ENCODE measurements at regions not wholly inside any gene's neighbourhood (a gene's known extent, or its start where the extent isn't known, plus 50 kb on each side); places are given as distances from the start of the nearest gene placed in this dataset.
A peak's percentile ranks its signal among the peaks of the same experiment; 100 is the strongest.
"Not testable (repeated sequence)": the region's sequence is repeated elsewhere in the genome, so short reads cannot be mapped to it uniquely, and the experiment has no call there.

- Mint-ChIP-seq H3K4me3 (no peak overlapping the region), H3K4me1 (no peaks in the 10 kb centered on the region), H3K27me3 (ENCODE audit: low read depth in 3 of 3) (peaks cover 0 to 16% (median 2%) of the 10 kb centered on the region in 3 donors), H3K27ac (no peak overlapping the region), H3K9me3 (peaks cover 0 to 2% (median 0%) of the 10 kb centered on the region in 6 donors), H3K36me3 (no peaks in the 10 kb centered on the region)
- no peak for DNase-seq
These were observed 137.5 kb downstream of the FAM76B start for GRCh38 chr11:95652002-95652472.

DNA sequence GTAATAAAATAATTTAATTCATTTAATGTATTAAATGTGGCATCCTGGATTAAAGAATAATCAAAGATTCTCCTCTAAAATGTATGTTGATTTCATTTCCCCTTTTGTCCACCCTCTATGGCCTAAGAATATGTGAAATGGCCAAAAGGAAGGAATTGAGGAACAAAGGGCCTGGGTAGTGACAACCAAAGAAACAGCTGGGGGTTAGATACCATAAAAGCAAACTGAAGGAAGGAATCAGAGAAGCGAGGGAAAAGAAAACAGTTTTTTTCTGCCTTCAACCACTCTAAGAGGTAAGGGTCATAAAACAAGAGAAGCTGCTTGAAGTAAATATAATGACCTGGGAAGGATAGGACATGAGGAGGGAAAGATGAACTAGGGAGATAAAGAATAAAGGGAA, 139.3 kb downstream of the FAM76B start:
- no peak overlapping the region for H3K4me3 Mint-ChIP-seq
- no peaks in the 10 kb centered on the region for H3K36me3 Mint-ChIP-seq
- no peaks in the 10 kb centered on the region for H3K9me3 Mint-ChIP-seq
- H3K27me3 Mint-ChIP-seq (ENCODE audit: low read depth in 3 of 3), result peaks cover 2 to 16% (median 2%) of the 10 kb centered on the region in 3 donors
- H3K27ac Mint-ChIP-seq, result no peak overlapping the region
- DNase-seq, result no peak
- H3K4me1 Mint-ChIP-seq, result no peaks in the 10 kb centered on the region

- no peak for DNase-seq
- no peak overlapping the region for H3K27ac Mint-ChIP-seq
- peaks cover 2 to 18% (median 2%) of the 10 kb centered on the region in 3 donors for H3K27me3 Mint-ChIP-seq (ENCODE audit: low read depth in 3 of 3)
- H3K36me3 Mint-ChIP-seq, result no peaks in the 10 kb centered on the region
- no peak overlapping the region for H3K4me3 Mint-ChIP-seq
- no peaks in the 10 kb centered on the region for H3K4me1 Mint-ChIP-seq
- H3K9me3 Mint-ChIP-seq, result no peaks in the 10 kb centered on the region
These were observed 141.7 kb downstream of the FAM76B start for GRCh38 chr11:95647871-95648270.

- H3K36me3 Mint-ChIP-seq, result no peaks in the 10 kb centered on the region
- DNase-seq, result no peak
- no peak overlapping the region for H3K4me3 Mint-ChIP-seq
- H3K9me3 Mint-ChIP-seq, result no peaks in the 10 kb centered on the region
- no peaks in the 10 kb centered on the region for H3K4me1 Mint-ChIP-seq
- peaks cover 2 to 19% (median 2%) of the 10 kb centered on the region in 3 donors for H3K27me3 Mint-ChIP-seq (ENCODE audit: low read depth in 3 of 3)
- H3K27ac Mint-ChIP-seq, result no peak overlapping the region
These were observed 142.2 kb downstream of the FAM76B start for GRCh38 chr11:95647355-95647754.

DNA sequence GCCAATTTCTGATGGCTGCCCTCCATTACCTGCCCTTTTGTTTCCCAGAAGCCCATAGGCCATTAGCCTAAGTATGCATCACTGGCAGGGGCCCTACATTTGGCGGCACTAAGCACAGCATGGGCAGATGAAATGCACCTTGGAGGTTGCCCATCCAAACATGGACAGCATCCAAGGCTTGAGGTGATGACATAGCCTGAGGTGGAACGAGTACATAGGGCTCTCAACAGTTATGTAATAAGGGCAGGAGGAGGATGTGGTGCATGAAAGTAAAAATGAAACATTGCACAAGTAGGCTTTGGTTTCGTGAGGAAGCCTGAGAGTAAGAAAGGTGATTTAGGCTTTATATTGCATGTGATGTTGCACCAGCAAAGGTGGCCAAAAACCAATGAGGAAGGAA, 148.1 kb downstream of the FAM76B start:
- H3K27me3 Mint-ChIP-seq (ENCODE audit: low read depth in 3 of 3), result peaks cover 0 to 7% (median 0%) of the 10 kb centered on the region in 3 donors
- H3K36me3 Mint-ChIP-seq, result no peaks in the 10 kb centered on the region
- DNase-seq, result peak in 1 of 3 donors; percentile 7
- H3K9me3 Mint-ChIP-seq, result no peaks in the 10 kb centered on the region
- H3K27ac Mint-ChIP-seq, result peak overlapping the region in 2 of 6 donors; percentile 5 to 57
- H3K4me3 Mint-ChIP-seq, result no peak overlapping the region
- H3K4me1 Mint-ChIP-seq, result peaks cover 6 to 9% of the 10 kb centered on the region in 2 donors

GRCh38 chr11:95638501-95638900, 151.1 kb downstream of the FAM76B start:
- no peak overlapping the region for H3K4me3 Mint-ChIP-seq
- H3K27ac Mint-ChIP-seq, result no peak overlapping the region
- DNase-seq, result no peak
- H3K4me1 Mint-ChIP-seq, result peaks cover 6 to 9% of the 10 kb centered on the region in 2 donors
- H3K36me3 Mint-ChIP-seq, result no peaks in the 10 kb centered on the region
- no peaks in the 10 kb centered on the region for H3K9me3 Mint-ChIP-seq
- peaks cover 0 to 4% (median 0%) of the 10 kb centered on the region in 3 donors for H3K27me3 Mint-ChIP-seq (ENCODE audit: low read depth in 3 of 3)

- peaks cover 0 to 3% (median 0%) of the 10 kb centered on the region in 3 donors for H3K27me3 Mint-ChIP-seq (ENCODE audit: low read depth in 3 of 3)
- H3K4me1 Mint-ChIP-seq, result no peaks in the 10 kb centered on the region
- no peaks in the 10 kb centered on the region for H3K36me3 Mint-ChIP-seq
- no peak overlapping the region for H3K4me3 Mint-ChIP-seq
- peaks cover 0 to 3% (median 0%) of the 10 kb centered on the region in 6 donors for H3K9me3 Mint-ChIP-seq
- H3K27ac Mint-ChIP-seq, result no peak overlapping the region
- DNase-seq, result no peak
These were observed 164.2 kb downstream of the FAM76B start for GRCh38 chr11:95625164-95625900.

- Mint-ChIP-seq H3K9me3 (peaks cover 0 to 6% (median 0%) of the 10 kb centered on the region in 6 donors), H3K4me1 (no peaks in the 10 kb centered on the region), H3K27ac (no peak overlapping the region), H3K4me3 (no peak overlapping the region), H3K36me3 (no peaks in the 10 kb centered on the region), H3K27me3 (ENCODE audit: low read depth in 3 of 3) (peaks cover 2 to 4% (median 3%) of the 10 kb centered on the region in 3 donors)
- DNase-seq, result no peak
These were observed 173.3 kb downstream of the FAM76B start for GRCh38 chr11:95616256-95616804.

GRCh38 chr11:95611827-95612226, 177.8 kb downstream of the FAM76B start:
- Mint-ChIP-seq H3K9me3 (peaks cover 0 to 2% (median 0%) of the 10 kb centered on the region in 6 donors), H3K27ac (no peak overlapping the region), H3K4me1 (no peaks in the 10 kb centered on the region), H3K4me3 (no peak overlapping the region), H3K36me3 (no peaks in the 10 kb centered on the region), H3K27me3 (ENCODE audit: low read depth in 3 of 3) (peaks cover 0 to 2% (median 2%) of the 10 kb centered on the region in 3 donors)
- DNase-seq, result no peak

DNA sequence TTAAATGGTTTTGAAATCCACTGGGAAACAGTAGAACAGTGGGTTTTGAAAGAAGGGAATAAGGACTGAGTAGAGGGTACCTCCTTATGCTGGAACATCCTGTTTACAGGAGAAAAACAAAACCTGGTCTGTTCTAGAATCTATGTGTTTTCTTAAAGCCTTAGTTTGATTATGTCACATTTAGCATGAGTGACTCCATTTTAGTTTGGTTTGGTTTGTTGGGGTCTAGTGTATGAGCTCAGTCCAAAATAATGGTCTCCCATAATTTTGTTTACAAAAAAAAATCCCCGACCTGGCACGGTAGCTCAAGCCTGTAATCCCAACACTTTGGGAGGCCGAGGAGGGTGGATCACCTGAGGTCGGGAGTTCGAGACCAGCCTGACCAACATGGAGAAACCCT, 179.4 kb downstream of the FAM76B start:
- H3K4me1 Mint-ChIP-seq, DNase-seq, H3K4me3 Mint-ChIP-seq: not testable (repeated sequence)

DNA sequence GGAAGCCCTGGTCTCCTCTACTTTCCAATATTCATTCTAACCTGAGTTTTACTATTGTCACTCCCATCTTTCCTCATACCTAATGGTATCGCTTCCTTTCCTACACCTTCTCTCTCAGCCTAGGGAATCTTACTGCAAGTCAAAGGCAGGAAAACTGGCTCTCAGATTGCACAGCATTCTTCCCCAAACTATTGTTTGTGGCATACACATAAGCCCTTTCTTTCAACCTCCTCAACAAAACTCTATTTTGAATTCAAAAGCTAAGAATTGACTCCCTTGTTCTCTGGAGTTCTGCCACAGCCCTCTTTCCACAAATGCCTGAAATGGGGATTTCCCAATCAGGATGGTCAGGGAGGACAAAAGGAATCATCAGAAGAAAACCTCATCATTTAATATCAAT, 181.5 kb downstream of the FAM76B start:
- Mint-ChIP-seq H3K9me3 (no peaks in the 10 kb centered on the region), H3K4me3 (no peak overlapping the region), H3K36me3 (no peaks in the 10 kb centered on the region), H3K27me3 (ENCODE audit: low read depth in 3 of 3) (peaks cover 0 to 5% (median 0%) of the 10 kb centered on the region in 3 donors), H3K4me1 (no peaks in the 10 kb centered on the region), H3K27ac (no peak overlapping the region)
- no peak for DNase-seq

More for the DNA sequence above, 179.4 kb downstream of the FAM76B start:
- not testable (repeated sequence) for H3K27me3 Mint-ChIP-seq (ENCODE audit: low read depth in 3 of 3); H3K9me3 Mint-ChIP-seq; H3K36me3 Mint-ChIP-seq; H3K27ac Mint-ChIP-seq

DNA sequence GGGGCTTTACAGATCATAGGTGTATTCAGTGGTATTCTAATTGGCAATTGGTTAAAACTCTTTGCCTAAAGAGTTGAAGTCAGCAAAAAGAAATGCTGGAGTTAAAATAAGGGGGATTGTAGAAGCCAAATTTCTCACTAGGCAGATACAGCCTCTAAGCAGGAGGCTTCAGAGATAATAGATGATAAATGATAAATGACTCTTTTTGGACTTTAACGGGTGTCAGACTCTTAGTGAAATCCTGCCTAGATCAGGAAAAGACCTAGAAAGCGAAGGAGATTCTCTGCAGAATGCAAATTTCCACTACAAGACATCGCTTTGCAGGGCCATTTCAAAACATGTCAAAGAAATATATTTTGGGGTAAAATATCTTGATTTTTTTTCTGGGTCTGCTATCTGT, 182.8 kb downstream of the FAM76B start:
- no peak overlapping the region for H3K27ac Mint-ChIP-seq
- H3K36me3 Mint-ChIP-seq, result no peaks in the 10 kb centered on the region
- DNase-seq, result no peak
- no peak overlapping the region for H3K4me3 Mint-ChIP-seq
- peaks cover 0 to 5% (median 0%) of the 10 kb centered on the region in 3 donors for H3K27me3 Mint-ChIP-seq (ENCODE audit: low read depth in 3 of 3)
- H3K4me1 Mint-ChIP-seq, result no peaks in the 10 kb centered on the region
- no peaks in the 10 kb centered on the region for H3K9me3 Mint-ChIP-seq

DNA sequence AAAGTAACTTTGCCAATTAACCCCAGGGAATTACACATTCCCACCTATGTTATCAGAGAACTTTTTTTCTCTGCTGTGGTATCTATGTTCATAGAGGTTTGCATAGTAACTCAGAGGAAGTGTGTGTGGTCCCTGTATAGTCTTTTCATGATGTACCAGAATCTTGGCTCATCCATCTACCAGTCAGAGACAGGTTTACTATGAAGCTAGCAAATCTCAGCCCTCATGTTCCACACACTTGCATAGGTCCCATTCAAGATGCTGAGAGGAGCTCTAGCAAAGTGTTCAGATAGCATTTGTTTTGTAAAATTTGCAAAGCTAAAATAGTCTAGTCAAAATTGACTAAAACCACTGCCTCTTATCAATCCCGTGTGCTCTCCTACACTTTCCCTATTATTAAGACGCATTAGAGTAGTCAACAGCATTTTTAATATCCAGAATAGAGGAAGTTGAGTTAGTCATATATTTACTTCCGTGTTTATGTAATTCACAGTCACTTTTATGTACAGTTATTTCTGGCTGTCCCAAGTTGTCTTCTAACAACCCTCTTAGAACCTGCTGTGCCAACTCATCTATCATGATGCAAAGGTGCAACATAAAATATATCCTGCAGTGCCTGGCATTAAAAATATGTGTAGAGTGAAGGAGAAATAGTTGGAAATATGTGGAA, 184.2 kb downstream of the FAM76B start:
- no peak for DNase-seq
- H3K36me3 Mint-ChIP-seq, result no peaks in the 10 kb centered on the region
- H3K4me3 Mint-ChIP-seq, result no peak overlapping the region
- no peaks in the 10 kb centered on the region for H3K4me1 Mint-ChIP-seq
- no peaks in the 10 kb centered on the region for H3K9me3 Mint-ChIP-seq
- H3K27me3 Mint-ChIP-seq (ENCODE audit: low read depth in 3 of 3), result peaks cover 0 to 2% (median 2%) of the 10 kb centered on the region in 3 donors
- H3K27ac Mint-ChIP-seq, result no peak overlapping the region

DNA sequence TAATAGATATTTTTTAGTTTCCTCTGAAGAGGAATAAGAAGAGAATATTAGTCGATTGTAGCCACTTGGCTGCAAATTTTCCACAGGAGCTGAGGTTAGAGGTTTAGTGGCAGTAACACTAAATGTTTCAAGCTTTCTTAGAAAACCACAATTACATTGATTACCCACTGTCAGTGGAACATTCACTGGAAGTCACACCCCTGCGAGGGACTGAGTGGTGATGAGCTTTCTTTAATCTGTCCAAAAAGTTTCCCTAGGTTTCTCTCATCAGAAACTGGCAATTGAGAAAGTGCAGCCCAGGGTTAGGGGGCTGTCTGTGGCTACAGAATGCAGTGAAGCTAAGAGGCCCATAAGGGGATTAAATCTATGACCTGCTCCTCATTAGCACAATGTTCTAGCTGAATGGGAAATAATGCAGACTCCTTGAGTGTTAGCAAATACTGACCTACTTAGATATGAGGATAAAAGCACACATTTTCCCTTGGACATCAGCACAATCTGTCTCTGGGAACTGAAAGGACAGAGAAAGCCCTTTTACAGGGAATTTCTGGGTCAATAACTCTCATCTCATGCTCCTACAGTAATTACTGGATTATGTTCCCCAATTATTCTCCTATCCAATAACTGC, 189.5 kb downstream of the FAM76B start:
- Mint-ChIP-seq H3K27ac (no peak overlapping the region), H3K4me3 (no peak overlapping the region)
- DNase-seq, result no peak

More for the DNA sequence above, 189.5 kb downstream of the FAM76B start:
- Mint-ChIP-seq H3K27me3 (ENCODE audit: low read depth in 3 of 3) (peaks cover 0 to 3% (median 0%) of the 10 kb centered on the region in 3 donors), H3K36me3 (no peaks in the 10 kb centered on the region), H3K9me3 (no peaks in the 10 kb centered on the region), H3K4me1 (no peaks in the 10 kb centered on the region)
